SK-N-SH treated with all-trans-retinoic acid at 6 μM for 48 hours (cell line): ENCODE measurements at regions not wholly inside any gene's neighbourhood (a gene's known extent, or its start where the extent isn't known, plus 50 kb on each side); places are given as distances from the start of the nearest gene placed in this dataset.

Experiments
- ATAC-seq: fragments of 200-7000 bp; cut with Tn5 transposase; 3 replicates; pipeline ENCODE4 v1.9.1; 2020; ENCODE audit warnings: mild to moderate bottlenecking, moderate library complexity
- ARNTL ChIP-seq: fragments of 450-650 bp; formaldehyde crosslinking; IDR thresholded peaks from 2 replicates; pipeline ENCODE4 v1.5.0; 2020; ENCODE audit warnings: low read depth, mild to moderate bottlenecking, moderate library complexity, borderline replicate concordance
- BACH2 ChIP-seq: fragments of 250-450 bp; sonication (Bioruptor Pico); IDR thresholded peaks from 2 replicates; pipeline ENCODE4 v1.9.0; 2021; ENCODE audit warnings: mild to moderate bottlenecking, borderline replicate concordance
- CSDC2 ChIP-seq: fragments of 250-450 bp; sonication (Bioruptor Pico); IDR thresholded peaks from 2 replicates; pipeline ENCODE4 v1.5.0; 2020; ENCODE audit warnings: mild to moderate bottlenecking, moderate library complexity
- CSRNP3 ChIP-seq: fragments of 250-450 bp; sonication (Bioruptor Pico); IDR thresholded peaks from 2 replicates; pipeline ENCODE4 v1.5.1; 2021; ENCODE audit warnings: mild to moderate bottlenecking, moderate library complexity
- ESRRG ChIP-seq: fragments of 250-450 bp; sonication (Bioruptor Pico); IDR thresholded peaks from 2 replicates; pipeline ENCODE4 v1.6.1; 2021; ENCODE audit warnings: mild to moderate bottlenecking
- GLIS3 ChIP-seq: fragments of 250-450 bp; sonication (Bioruptor Pico); IDR thresholded peaks from 2 replicates; pipeline ENCODE4 v1.5.0; 2020; ENCODE audit warnings: mild to moderate bottlenecking, moderate library complexity
- ISL1 ChIP-seq: fragments of 250-450 bp; sonication (Bioruptor Pico); IDR thresholded peaks from 2 replicates; pipeline ENCODE4 v2.1.2; 2022; ENCODE audit warnings: mild to moderate bottlenecking, moderate library complexity
- OSR1 ChIP-seq: fragments of 250-450 bp; sonication (Bioruptor Pico); IDR thresholded peaks from 2 replicates; pipeline ENCODE4 v1.8.0; 2022; ENCODE audit warnings: moderate library complexity, mild to moderate bottlenecking, inconsistent platforms
- PATZ1 ChIP-seq: fragments of 250-450 bp; sonication (Bioruptor Pico); IDR thresholded peaks from 2 replicates; pipeline ENCODE4 v1.8.0; 2020; ENCODE audit warnings: mild to moderate bottlenecking, moderate library complexity, borderline replicate concordance
- POU6F1 ChIP-seq: fragments of 250-450 bp; sonication (Bioruptor Pico); IDR thresholded peaks from 2 replicates; pipeline ENCODE4 v1.8.0; 2021; ENCODE audit warnings: low read depth, mild to moderate bottlenecking, moderate library complexity, borderline replicate concordance
- PPARA ChIP-seq: fragments of 250-450 bp; sonication (Bioruptor Pico); IDR thresholded peaks from 2 replicates; pipeline ENCODE4 v1.5.0; 2020; ENCODE audit warnings: mild to moderate bottlenecking, borderline replicate concordance
- RARB ChIP-seq: fragments of 250-450 bp; sonication (Bioruptor Pico); IDR thresholded peaks from 2 replicates; pipeline ENCODE4 v1.8.0; 2021; ENCODE audit warnings: mild to moderate bottlenecking, moderate library complexity
- SNAI2 ChIP-seq: fragments of 250-450 bp; sonication (Bioruptor Pico); IDR thresholded peaks from 2 replicates; pipeline ENCODE4 v1.5.0; 2020; ENCODE audit warnings: mild to moderate bottlenecking, moderate library complexity
- TCF4 ChIP-seq: fragments of 250-450 bp; sonication (Bioruptor Pico); IDR thresholded peaks from 2 replicates; pipeline ENCODE4 v1.8.0; 2021; ENCODE audit warnings: mild to moderate bottlenecking, moderate library complexity, borderline replicate concordance
- TOX ChIP-seq: fragments of 250-450 bp; sonication (Bioruptor Pico); IDR thresholded peaks from 2 replicates; pipeline ENCODE4 v1.8.0; 2021; ENCODE audit warnings: mild to moderate bottlenecking, moderate library complexity, borderline replicate concordance
- TSHZ2 ChIP-seq: fragments of 250-450 bp; sonication (Bioruptor Pico); IDR thresholded peaks from 2 replicates; pipeline ENCODE4 v1.5.0; 2020; ENCODE audit warnings: mild to moderate bottlenecking, moderate library complexity
- ZFP3 ChIP-seq: fragments of 250-450 bp; sonication (Bioruptor Pico); IDR thresholded peaks from 2 replicates; pipeline ENCODE4 v1.5.0; 2020; ENCODE audit warnings: mild to moderate bottlenecking, moderate library complexity
- ZFP30 ChIP-seq: fragments of 450-650 bp; formaldehyde crosslinking; IDR thresholded peaks from 2 replicates; pipeline ENCODE4 v1.5.0; 2022; ENCODE audit warnings: mild to moderate bottlenecking, moderate library complexity
- ZNF565 ChIP-seq: fragments of 450-650 bp; formaldehyde crosslinking; conservative IDR thresholded peaks from 2 replicates; pipeline ENCODE4 v1.5.0; 2020; ENCODE audit warnings: low read depth, mild to moderate bottlenecking, moderate library complexity
- ZNF70 ChIP-seq: fragments of 450-650 bp; formaldehyde crosslinking; IDR thresholded peaks from 2 replicates; pipeline ENCODE4 v1.5.0; 2020; ENCODE audit warnings: mild to moderate bottlenecking, moderate library complexity

GRCh38 chr1:37094302-37094701 is 60.0 kb upstream of the GRIK3 start:
- ATAC-seq = no peak
- TF ChIP-seq PATZ1 (CRISPR knock-in tag) = no peak
- no peak for TF ChIP-seq SNAI2 (CRISPR knock-in tag)
- TF ChIP-seq BACH2 (CRISPR knock-in tag) = no peak
- no peak for TF ChIP-seq RARB
- TF ChIP-seq ARNTL (CRISPR knock-in tag) = no peak
- TF ChIP-seq PPARA (CRISPR knock-in tag) = no peak
- no peak for TF ChIP-seq CSRNP3
- TF ChIP-seq OSR1 = no peak
- no peak for TF ChIP-seq POU6F1 (CRISPR knock-in tag)
- TF ChIP-seq ZNF70 (CRISPR knock-in tag) = no peak
- no peak for TF ChIP-seq ZFP30 (CRISPR knock-in tag)

GRCh38 chr1:37096523-37096922 is 62.2 kb upstream of the GRIK3 start:
- no peak for ATAC-seq
- TF ChIP-seq TOX (CRISPR knock-in tag) = no peak
- TF ChIP-seq TSHZ2 (CRISPR knock-in tag) = no peak
- TF ChIP-seq CSRNP3 = no peak
- no peak for TF ChIP-seq BACH2 (CRISPR knock-in tag)
- TF ChIP-seq ESRRG (CRISPR knock-in tag) = no peak
- no peak for TF ChIP-seq ARNTL (CRISPR knock-in tag)
- TF ChIP-seq ZNF70 (CRISPR knock-in tag) = no peak
- no peak for TF ChIP-seq PATZ1 (CRISPR knock-in tag)
- no peak for TF ChIP-seq OSR1
- TF ChIP-seq CSDC2 (CRISPR knock-in tag) = no peak
- no peak for TF ChIP-seq ZFP30 (CRISPR knock-in tag)
- TF ChIP-seq RARB = no peak
- no peak for TF ChIP-seq POU6F1 (CRISPR knock-in tag)

GRCh38 chr1:37097731-37098130 is 63.4 kb upstream of the GRIK3 start:
- ATAC-seq = no peak
- TF ChIP-seq CSDC2 (CRISPR knock-in tag) = no peak
- TF ChIP-seq RARB = no peak
- TF ChIP-seq ESRRG (CRISPR knock-in tag) = no peak
- no peak for TF ChIP-seq OSR1
- TF ChIP-seq ZFP3 (CRISPR knock-in tag) = no peak
- TF ChIP-seq SNAI2 (CRISPR knock-in tag) = no peak
- no peak for TF ChIP-seq ARNTL (CRISPR knock-in tag)
- no peak for TF ChIP-seq TCF4 (CRISPR knock-in tag)
- no peak for TF ChIP-seq CSRNP3
- no peak for TF ChIP-seq GLIS3
- no peak for TF ChIP-seq ISL1
- TF ChIP-seq ZFP30 (CRISPR knock-in tag) = no peak
- TF ChIP-seq POU6F1 (CRISPR knock-in tag) = no peak
- TF ChIP-seq ZNF565 (CRISPR knock-in tag) = no peak
